Activated CD4-positive, alpha-beta T cell treated with anti-CD3 and anti-CD28 coated beads for 36 hours (primary cell): ENCODE measurements at regions not wholly inside any gene's neighbourhood (a gene's known extent, or its start where the extent isn't known, plus 50 kb on each side); places are given as distances from the start of the nearest gene placed in this dataset.
"Not testable (repeated sequence)": the region's sequence is repeated elsewhere in the genome, so short reads cannot be mapped to it uniquely, and the experiment has no call there.

Experiments used
- ATAC-seq: fragments of 200-7000 bp; cut with Tn5 transposase; one replicate; pipeline ENCODE4 v1.10.0; 2021; ENCODE audit warnings: mild to moderate bottlenecking, moderate library complexity
- CTCF ChIA-PET: fragments of 350-600 bp; sonication (Branson Sonifier 250); formaldehyde crosslinking; loops from one replicate; lab custom pipeline; 2021; ENCODE audit warnings: antibody characterized with exemption; lab: Charles Lee
- POLR2A ChIA-PET: fragments of 350-600 bp; sonication (Branson Sonifier 250); formaldehyde crosslinking; loops from one replicate; lab custom pipeline; 2021; ENCODE audit warnings: antibody characterized with exemption, inconsistent platforms; lab: Charles Lee
- DNase-seq: peaks from one replicate; pipeline ENCODE4 v3.0.0-alpha.2; 2020
- H3K27ac Mint-ChIP-seq: one replicate; pipeline ENCODE4 v1.8.0; 2021; ENCODE audit warnings: mixed read lengths
- H3K27me3 Mint-ChIP-seq: one replicate; pipeline ENCODE4 v1.8.0; 2021; ENCODE audit warnings: mixed read lengths
- H3K36me3 Mint-ChIP-seq: one replicate; pipeline ENCODE4 v1.8.0; 2021; ENCODE audit warnings: low read depth, mixed read lengths
- H3K4me1 Mint-ChIP-seq: one replicate; pipeline ENCODE4 v1.8.0; 2021; ENCODE audit warnings: mixed read lengths
- H3K4me3 Mint-ChIP-seq: one replicate; pipeline ENCODE4 v1.8.0; 2021; ENCODE audit warnings: mild to moderate bottlenecking, moderate library complexity, mixed read lengths
- H3K9me3 Mint-ChIP-seq: one replicate; pipeline ENCODE4 v1.8.0; 2021; ENCODE audit warnings: low read depth, mixed read lengths
- intact Hi-C, 2 experiments: fragments of 100-400 bp; cut with DNase I in 1 of 2; cut with micrococcal nuclease in 1 of 2; formaldehyde crosslinking; loops; one replicate each; pipeline versions ENCODE4 v1.14.2 to v1.15.1; 2022 to 2024; cut with DNase I, micrococcal nuclease

- Mint-ChIP-seq H3K4me1 (peaks cover 3% of the 10 kb centered on the region), H3K36me3 (no peaks in the 10 kb centered on the region), H3K9me3 (no peaks in the 10 kb centered on the region), H3K27ac (no peak overlapping the region), H3K4me3 (no peak overlapping the region), H3K27me3 (peaks cover 4% of the 10 kb centered on the region)
- no peak for DNase-seq
- POLR2A ChIA-PET = no interaction called here
- intact Hi-C loops = no loop called here
- CTCF ChIA-PET = no interaction called here
- ATAC-seq = no peak
Measured at GRCh38 chrX:1815456-1816175, 200.8 kb downstream of the ASMT start.

GRCh38 chrX:1816387-1816982 lies 201.6 kb downstream of the ASMT start:
- DNase-seq, CTCF ChIA-PET, H3K4me3 Mint-ChIP-seq, H3K9me3 Mint-ChIP-seq, ATAC-seq, intact Hi-C loops, H3K27me3 Mint-ChIP-seq, H3K4me1 Mint-ChIP-seq, POLR2A ChIA-PET, H3K27ac Mint-ChIP-seq, H3K36me3 Mint-ChIP-seq: not testable (repeated sequence)

GRCh38 chrX:1821846-1822245 lies 207.0 kb downstream of the ASMT start:
- no peak for DNase-seq
- Mint-ChIP-seq H3K27ac (no peak overlapping the region), H3K9me3 (peaks cover 2% of the 10 kb centered on the region), H3K27me3 (no peaks in the 10 kb centered on the region), H3K4me1 (no peaks in the 10 kb centered on the region), H3K36me3 (no peaks in the 10 kb centered on the region), H3K4me3 (no peak overlapping the region)
- ATAC-seq = no peak
- intact Hi-C loops = no loop called here
- POLR2A ChIA-PET = no interaction called here
- CTCF ChIA-PET = no interaction called here

GRCh38 chrX:1824855-1825254 lies 210.0 kb downstream of the ASMT start:
- DNase-seq (no peak), ATAC-seq (no peak)
- ChIA-PET POLR2A (no interaction called here), CTCF (no interaction called here)
- no peak overlapping the region for H3K27ac Mint-ChIP-seq
- no peaks in the 10 kb centered on the region for H3K27me3 Mint-ChIP-seq
- intact Hi-C loops = no loop called here
- H3K36me3 Mint-ChIP-seq = no peaks in the 10 kb centered on the region
- no peaks in the 10 kb centered on the region for H3K4me1 Mint-ChIP-seq
- H3K4me3 Mint-ChIP-seq = no peak overlapping the region
- peaks cover 2% of the 10 kb centered on the region for H3K9me3 Mint-ChIP-seq

- ChIA-PET POLR2A (no interaction called here), CTCF (no interaction called here)
- Mint-ChIP-seq H3K27me3 (no peaks in the 10 kb centered on the region), H3K9me3 (peaks cover 8% of the 10 kb centered on the region), H3K4me3 (no peak overlapping the region), H3K4me1 (no peaks in the 10 kb centered on the region), H3K27ac (no peak overlapping the region), H3K36me3 (no peaks in the 10 kb centered on the region)
- intact Hi-C loops = no loop called here
- ATAC-seq (no peak), DNase-seq (no peak)
Measured at GRCh38 chrX:1833656-1834360, 218.9 kb downstream of the ASMT start.

- ATAC-seq = no peak
Measured at GRCh38 chrX:1835056-1835455, 220.2 kb downstream of the ASMT start.

GRCh38 chrX:1836683-1837082 lies 221.8 kb downstream of the ASMT start:
- no peak overlapping the region for H3K27ac Mint-ChIP-seq
- peaks cover 12% of the 10 kb centered on the region for H3K9me3 Mint-ChIP-seq
- intact Hi-C loops = no loop called here
- H3K4me1 Mint-ChIP-seq = no peaks in the 10 kb centered on the region
- ChIA-PET CTCF (no interaction called here), POLR2A (no interaction called here)
- no peak overlapping the region for H3K4me3 Mint-ChIP-seq
- H3K36me3 Mint-ChIP-seq = no peaks in the 10 kb centered on the region
- peaks cover 2% of the 10 kb centered on the region for H3K27me3 Mint-ChIP-seq
- ATAC-seq (no peak), DNase-seq (no peak)

More at GRCh38 chrX:1835056-1835455, 220.2 kb downstream of the ASMT start:
- no peaks in the 10 kb centered on the region for H3K36me3 Mint-ChIP-seq
- intact Hi-C loops = no loop called here
- peaks cover 10% of the 10 kb centered on the region for H3K9me3 Mint-ChIP-seq
- H3K4me3 Mint-ChIP-seq = no peak overlapping the region
- no peaks in the 10 kb centered on the region for H3K4me1 Mint-ChIP-seq
- peaks cover under 1% of the 10 kb centered on the region for H3K27me3 Mint-ChIP-seq
- ChIA-PET POLR2A (no interaction called here), CTCF (no interaction called here)
- no peak for DNase-seq
- H3K27ac Mint-ChIP-seq = no peak overlapping the region

GRCh38 chrX:1841746-1842145 lies 226.9 kb downstream of the ASMT start:
- Mint-ChIP-seq H3K9me3 (peaks cover 7% of the 10 kb centered on the region), H3K36me3 (no peaks in the 10 kb centered on the region), H3K4me1 (no peaks in the 10 kb centered on the region), H3K27ac (no peak overlapping the region), H3K4me3 (no peak overlapping the region), H3K27me3 (peaks cover 2% of the 10 kb centered on the region)
- intact Hi-C loops = no loop called here
- POLR2A ChIA-PET = no interaction called here
- ATAC-seq (no peak), DNase-seq (no peak)
- CTCF ChIA-PET = no interaction called here

- intact Hi-C loops, DNase-seq, H3K4me1 Mint-ChIP-seq, H3K4me3 Mint-ChIP-seq, H3K27ac Mint-ChIP-seq, H3K9me3 Mint-ChIP-seq, H3K27me3 Mint-ChIP-seq, ATAC-seq, CTCF ChIA-PET, H3K36me3 Mint-ChIP-seq, POLR2A ChIA-PET: not testable (repeated sequence)
Measured at GRCh38 chrX:1847000-1847399, 232.1 kb downstream of the ASMT start.

GRCh38 chrX:1847790-1848189 lies 232.9 kb downstream of the ASMT start:
- H3K27ac Mint-ChIP-seq, ATAC-seq, H3K36me3 Mint-ChIP-seq, H3K27me3 Mint-ChIP-seq, H3K4me3 Mint-ChIP-seq, CTCF ChIA-PET, intact Hi-C loops, POLR2A ChIA-PET, H3K4me1 Mint-ChIP-seq, H3K9me3 Mint-ChIP-seq, DNase-seq: not testable (repeated sequence)

GRCh38 chrX:1851527-1851926 lies 236.7 kb downstream of the ASMT start:
- Mint-ChIP-seq H3K27ac (no peak overlapping the region), H3K9me3 (no peaks in the 10 kb centered on the region), H3K27me3 (no peaks in the 10 kb centered on the region), H3K36me3 (no peaks in the 10 kb centered on the region), H3K4me3 (no peak overlapping the region), H3K4me1 (no peaks in the 10 kb centered on the region)
- CTCF ChIA-PET = no interaction called here
- intact Hi-C loops = no loop called here
- POLR2A ChIA-PET = no interaction called here
- no peak for DNase-seq
- ATAC-seq = no peak

- DNase-seq = no peak
- Mint-ChIP-seq H3K27me3 (no peaks in the 10 kb centered on the region), H3K36me3 (no peaks in the 10 kb centered on the region), H3K4me1 (no peaks in the 10 kb centered on the region), H3K4me3 (no peak overlapping the region), H3K27ac (no peak overlapping the region), H3K9me3 (no peaks in the 10 kb centered on the region)
- intact Hi-C loops = no loop called here
- CTCF ChIA-PET = no interaction called here
- POLR2A ChIA-PET = no interaction called here
- ATAC-seq = no peak
Measured at GRCh38 chrX:1852082-1852481, 237.2 kb downstream of the ASMT start.
